ENCODE measurements at regions not wholly inside any gene's neighbourhood (a gene's known extent, or its start where the extent isn't known, plus 50 kb on each side); places are given as distances from the start of the nearest gene placed in this dataset.

DNA sequence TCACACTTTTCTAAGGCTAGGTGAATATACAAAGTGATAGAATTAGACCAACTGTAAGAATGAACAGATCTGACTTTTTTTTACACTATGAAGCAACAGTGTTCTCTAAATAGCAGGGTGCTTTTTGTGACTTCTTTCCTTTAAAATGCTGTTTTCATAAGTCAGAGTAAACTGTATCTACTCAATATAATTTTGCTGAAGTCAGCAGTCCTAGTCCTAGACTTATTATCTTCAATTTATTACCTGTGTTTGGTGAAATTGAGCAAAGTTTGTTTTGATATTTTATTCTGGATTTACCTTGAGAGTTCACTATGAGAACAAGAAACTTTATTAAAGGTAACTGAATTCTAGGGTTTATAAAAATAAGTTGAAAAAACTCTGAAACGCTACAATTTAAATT lies 651.3 kb upstream of the MIS18BP1 start:
- TF ChIP-seq EZH2phosphoT487 (IDR thresholded peaks at IDR 0.05; ENCODE audit: borderline replicate concordance, low read depth) (no peak), POLR2AphosphoS5 (IDR thresholded peaks at IDR 0.05; ENCODE audit: low read depth, low read length) (no peak), EP300 (IDR thresholded peaks at IDR 0.05; ENCODE audit: borderline replicate concordance in 1 of 2, low read depth in 1 of 2, low read length in 1 of 2) (no peak), YY1 (IDR thresholded peaks at IDR 0.05; ENCODE audit: low read depth) (no peak)
- TF ChIP-seq, protein P1, sequence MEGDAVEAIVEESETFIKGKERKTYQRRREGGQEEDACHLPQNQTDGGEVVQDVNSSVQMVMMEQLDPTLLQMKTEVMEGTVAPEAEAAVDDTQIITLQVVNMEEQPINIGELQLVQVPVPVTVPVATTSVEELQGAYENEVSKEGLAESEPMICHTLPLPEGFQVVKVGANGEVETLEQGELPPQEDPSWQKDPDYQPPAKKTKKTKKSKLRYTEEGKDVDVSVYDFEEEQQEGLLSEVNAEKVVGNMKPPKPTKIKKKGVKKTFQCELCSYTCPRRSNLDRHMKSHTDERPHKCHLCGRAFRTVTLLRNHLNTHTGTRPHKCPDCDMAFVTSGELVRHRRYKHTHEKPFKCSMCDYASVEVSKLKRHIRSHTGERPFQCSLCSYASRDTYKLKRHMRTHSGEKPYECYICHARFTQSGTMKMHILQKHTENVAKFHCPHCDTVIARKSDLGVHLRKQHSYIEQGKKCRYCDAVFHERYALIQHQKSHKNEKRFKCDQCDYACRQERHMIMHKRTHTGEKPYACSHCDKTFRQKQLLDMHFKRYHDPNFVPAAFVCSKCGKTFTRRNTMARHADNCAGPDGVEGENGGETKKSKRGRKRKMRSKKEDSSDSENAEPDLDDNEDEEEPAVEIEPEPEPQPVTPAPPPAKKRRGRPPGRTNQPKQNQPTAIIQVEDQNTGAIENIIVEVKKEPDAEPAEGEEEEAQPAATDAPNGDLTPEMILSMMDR (IDR thresholded peaks at IDR 0.05) = no peak
- TF ChIP-seq, protein P2, sequence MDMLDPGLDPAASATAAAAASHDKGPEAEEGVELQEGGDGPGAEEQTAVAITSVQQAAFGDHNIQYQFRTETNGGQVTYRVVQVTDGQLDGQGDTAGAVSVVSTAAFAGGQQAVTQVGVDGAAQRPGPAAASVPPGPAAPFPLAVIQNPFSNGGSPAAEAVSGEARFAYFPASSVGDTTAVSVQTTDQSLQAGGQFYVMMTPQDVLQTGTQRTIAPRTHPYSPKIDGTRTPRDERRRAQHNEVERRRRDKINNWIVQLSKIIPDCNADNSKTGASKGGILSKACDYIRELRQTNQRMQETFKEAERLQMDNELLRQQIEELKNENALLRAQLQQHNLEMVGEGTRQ (IDR thresholded peaks at IDR 0.05; ENCODE audit: borderline replicate concordance, low read depth, low read length) = no peak
